ENCODE measurements at regions not wholly inside any gene's neighbourhood (a gene's known extent, or its start where the extent isn't known, plus 50 kb on each side); places are given as distances from the start of the nearest gene placed in this dataset.

- Histone ChIP-seq H2AK9ac (replicated peaks; ENCODE audit: low read depth, low read length, poor library complexity) (no peak overlapping the region), H2BK5ac (ENCODE audit: low read depth, low read length, poor library complexity, severe bottlenecking) (no peak overlapping the region), H3K27me3 (ENCODE audit: control insufficient read depth, insufficient read depth, low read length) (no peaks in the 10 kb centered on the region; the same call in 1 of the 2 replicates), H3K27ac (ENCODE audit: insufficient read depth, low read length) (no peak overlapping the region), H3K4ac (ENCODE audit: low read depth, low read length) (no peak overlapping the region), H3K9ac (ENCODE audit: low read depth, low read length) (no peak overlapping the region), H3K36me3 (ENCODE audit: control insufficient read depth, insufficient read depth, low read length) (no peaks in the 10 kb centered on the region), H3K56ac (ENCODE audit: extremely low read depth, insufficient read depth, low read length) (no peak overlapping the region), H4K5ac (ENCODE audit: low read depth, low read length) (no peak overlapping the region), H2AK5ac (ENCODE audit: low read depth, low read length) (no peak overlapping the region), H3K4me3 (ENCODE audit: insufficient read depth, low read depth, low read length) (no peak overlapping the region), H3K9me1 (ENCODE audit: insufficient read depth, low read length) (no peaks in the 10 kb centered on the region), H4K91ac (ENCODE audit: insufficient read depth, low read depth, low read length) (no peak overlapping the region), H3K4me1 (ENCODE audit: control insufficient read depth, insufficient read depth, low read length) (no peaks in the 10 kb centered on the region), H3K79me1 (ENCODE audit: low read depth in 1 of 2, low read length in 2 of 2) (no peaks in the 10 kb centered on the region), H4K20me1 (ENCODE audit: insufficient read depth, low read length) (no peaks in the 10 kb centered on the region), H4K8ac (ENCODE audit: low read depth in 2 of 2, low read length in 2 of 2) (no peak overlapping the region), H3K23ac (ENCODE audit: low read depth, low read length) (no peak overlapping the region), H3K14ac (replicated peaks; ENCODE audit: low read depth, low read length) (no peak overlapping the region), H3K9me3 (ENCODE audit: control insufficient read depth, insufficient read depth, low read length) (peaks cover 3% of the 10 kb centered on the region; the same call in 1 of the 2 replicates), H2AFZ (replicated peaks; ENCODE audit: low read length, poor library complexity) (no peak overlapping the region), H2BK20ac (ENCODE audit: low read depth, low read length) (no peak overlapping the region), H3K4me2 (ENCODE audit: low read depth, low read length) (no peak overlapping the region), H2BK15ac (ENCODE audit: low read depth, low read length) (no peak overlapping the region), H2BK120ac (ENCODE audit: low read depth, low read length) (no peak overlapping the region), H3K18ac (ENCODE audit: low read depth, low read length) (no peak overlapping the region)
- intact Hi-C loops (cut with micrococcal nuclease) (no loop called here), in situ Hi-C loops (cut with MboI; ENCODE audit: low sequenced_read_pairs) (no loop called here), dilution Hi-C loops (cut with HindIII; ENCODE audit: low sequenced_read_pairs, unreplicated experiment) (no loop called here)
- DNase-seq (no peak), ATAC-seq (ENCODE audit: low read depth) (no peak)
- TF ChIP-seq FOS (IDR thresholded peaks at IDR 0.05; ENCODE audit: low read depth, low read length) (no peak), CHD1 (IDR thresholded peaks at IDR 0.05; ENCODE audit: low read depth, low read length) (no peak), CEBPB (IDR thresholded peaks at IDR 0.05; ENCODE audit: low read depth, low read length) (no peak), MAZ (IDR thresholded peaks at IDR 0.05; ENCODE audit: borderline replicate concordance, low read depth, low read length) (no peak), CTCF (conservative IDR thresholded peaks at IDR 0.05; ENCODE audit: low read depth, low read length) (no peak), MAFK (IDR thresholded peaks at IDR 0.05; ENCODE audit: low read depth, low read length) (no peak), BHLHE40 (IDR thresholded peaks at IDR 0.05; ENCODE audit: low read depth, low read length) (no peak), RAD21 (IDR thresholded peaks at IDR 0.05; ENCODE audit: low read length) (no peak), SMC3 (IDR thresholded peaks at IDR 0.05; ENCODE audit: low read depth, low read length) (no peak), ELK1 (IDR thresholded peaks at IDR 0.05; ENCODE audit: borderline replicate concordance, low read depth, low read length) (no peak)
- WGBS, 2 experiments (ENCODE audit: extremely low coverage in 2 of 2, insufficient read length in 1 of 2) = no CpG with 5 or more reads among the region's 2 CpGs
- POLR2A ChIA-PET (ENCODE audit: unreplicated experiment) = no interaction called here
- no TSS peak for BruUV-seq (replicated peaks)
- CTCF ChIA-PET = interaction anchor here (0.6 to 1.0 kb wide), 2 partner anchors 9 to 116 kb away, joined by 3 read pairs; no protein-coding TSS in a partner anchor
These were observed 104.6 kb downstream of the MBL2 start for GRCh38 chr10:52668024-52668423.

All from IMR-90 (cell line).